ENCODE measurements at regions not wholly inside any gene's neighbourhood (a gene's known extent, or its start where the extent isn't known, plus 50 kb on each side); places are given as distances from the start of the nearest gene placed in this dataset.

DNA sequence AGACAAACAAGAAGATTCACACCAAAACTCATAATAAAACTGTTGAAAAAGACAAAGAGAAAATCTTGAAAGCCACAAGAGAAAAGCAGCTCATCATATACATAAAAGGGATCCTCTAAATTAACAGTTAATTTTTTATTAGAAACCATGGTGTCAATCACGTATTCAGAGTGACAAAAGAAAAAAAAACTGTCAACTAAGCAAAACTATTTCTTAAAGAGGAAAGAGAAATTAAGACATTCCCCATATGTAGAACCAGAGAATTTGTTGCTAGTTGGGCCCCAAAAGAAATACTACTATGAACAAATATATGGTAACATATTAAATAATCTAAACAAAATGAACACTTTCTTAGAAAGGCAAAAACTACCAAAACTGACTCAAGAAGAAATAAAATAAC lies 74.3 kb upstream of the TENT5A start:
- no peak for TF ChIP-seq EZH2 (IDR thresholded peaks at IDR 0.05)
- TF ChIP-seq, protein P1, sequence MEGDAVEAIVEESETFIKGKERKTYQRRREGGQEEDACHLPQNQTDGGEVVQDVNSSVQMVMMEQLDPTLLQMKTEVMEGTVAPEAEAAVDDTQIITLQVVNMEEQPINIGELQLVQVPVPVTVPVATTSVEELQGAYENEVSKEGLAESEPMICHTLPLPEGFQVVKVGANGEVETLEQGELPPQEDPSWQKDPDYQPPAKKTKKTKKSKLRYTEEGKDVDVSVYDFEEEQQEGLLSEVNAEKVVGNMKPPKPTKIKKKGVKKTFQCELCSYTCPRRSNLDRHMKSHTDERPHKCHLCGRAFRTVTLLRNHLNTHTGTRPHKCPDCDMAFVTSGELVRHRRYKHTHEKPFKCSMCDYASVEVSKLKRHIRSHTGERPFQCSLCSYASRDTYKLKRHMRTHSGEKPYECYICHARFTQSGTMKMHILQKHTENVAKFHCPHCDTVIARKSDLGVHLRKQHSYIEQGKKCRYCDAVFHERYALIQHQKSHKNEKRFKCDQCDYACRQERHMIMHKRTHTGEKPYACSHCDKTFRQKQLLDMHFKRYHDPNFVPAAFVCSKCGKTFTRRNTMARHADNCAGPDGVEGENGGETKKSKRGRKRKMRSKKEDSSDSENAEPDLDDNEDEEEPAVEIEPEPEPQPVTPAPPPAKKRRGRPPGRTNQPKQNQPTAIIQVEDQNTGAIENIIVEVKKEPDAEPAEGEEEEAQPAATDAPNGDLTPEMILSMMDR (IDR thresholded peaks at IDR 0.05): no peak

All from neural progenitor cell (in vitro differentiated cells).